ENCODE measurements at regions not wholly inside any gene's neighbourhood (a gene's known extent, or its start where the extent isn't known, plus 50 kb on each side); places are given as distances from the start of the nearest gene placed in this dataset.

- H3K4me1 ChIP-seq = peaks cover 0 to 67% (median 33%) of the 10 kb centered on the region in 3 donors
- H3K36me3 ChIP-seq = no peaks in the 10 kb centered on the region
- H3K9me3 ChIP-seq = no peaks in the 10 kb centered on the region
- no peak for DNase-seq
- intact Hi-C loops (cut with DNase I) = loop anchor here (10.0 kb wide), 1 partner anchor 118 kb away; no protein-coding TSS in a partner anchor
- no peaks in the 10 kb centered on the region for H3K27me3 ChIP-seq
- H3K4me3 ChIP-seq = no peak overlapping the region
- TF ChIP-seq POLR2A (IDR thresholded peaks at IDR 0.05) (no peak), CTCF (IDR thresholded peaks at IDR 0.05) (no peak)
- 50 to 66% methylated on average over 7 of the region's 7 CpGs for WGBS, 2 donors
- H3K27ac ChIP-seq = peak overlapping the region in 3 of 4 donors; percentile 57 to 80 (median 73)
These were observed 75.4 kb upstream of the MAP4K3 start for GRCh38 chr2:39512434-39512935.

- H3K9me3 ChIP-seq = no peaks in the 10 kb centered on the region
- DNase-seq = no peak
- peak overlapping the region; percentile 9 to 80 (median 65) for H3K27ac ChIP-seq
- WGBS, 2 donors = 73 to 78% methylated on average over 6 of the region's 6 CpGs
- H3K36me3 ChIP-seq = no peaks in the 10 kb centered on the region
- H3K27me3 ChIP-seq = no peaks in the 10 kb centered on the region
- intact Hi-C loops (cut with DNase I) = loop anchor here (10.0 kb wide), 1 partner anchor 118 kb away; no protein-coding TSS in a partner anchor
- peaks cover 0 to 69% (median 34%) of the 10 kb centered on the region in 3 donors for H3K4me1 ChIP-seq
- H3K4me3 ChIP-seq = no peak overlapping the region
- TF ChIP-seq CTCF (IDR thresholded peaks at IDR 0.05) (no peak), POLR2A (IDR thresholded peaks at IDR 0.05) (no peak)
These were observed 75.9 kb upstream of the MAP4K3 start for GRCh38 chr2:39512941-39513340.

GRCh38 chr2:39513641-39514094 lies 76.6 kb upstream of the MAP4K3 start:
- H3K4me3 ChIP-seq = no peak overlapping the region
- TF ChIP-seq CTCF (IDR thresholded peaks at IDR 0.05) (peak; percentile 32 to 73 (median 44)), POLR2A (IDR thresholded peaks at IDR 0.05) (no peak)
- WGBS, 2 donors = 9 to 13% methylated on average over 2 of the region's 2 CpGs
- H3K27ac ChIP-seq = peak overlapping the region in 3 of 4 donors; percentile 57 to 80 (median 73)
- H3K36me3 ChIP-seq = no peaks in the 10 kb centered on the region
- H3K9me3 ChIP-seq = no peaks in the 10 kb centered on the region
- H3K4me1 ChIP-seq = peaks cover 0 to 66% (median 34%) of the 10 kb centered on the region in 3 donors
- no peak for DNase-seq
- H3K27me3 ChIP-seq = no peaks in the 10 kb centered on the region
- intact Hi-C loops (cut with DNase I) = loop anchor here (10.0 kb wide), 1 partner anchor 119 kb away; no protein-coding TSS in a partner anchor

- intact Hi-C loops (cut with DNase I) = loop anchor here (10.0 kb wide), 1 partner anchor 120 kb away; no protein-coding TSS in a partner anchor
- no peak for TF ChIP-seq POLR2A (IDR thresholded peaks at IDR 0.05)
- TF ChIP-seq CTCF (IDR thresholded peaks at IDR 0.05) = no peak
- no peak overlapping the region for H3K27ac ChIP-seq
- H3K4me3 ChIP-seq = no peak overlapping the region
- H3K9me3 ChIP-seq = no peaks in the 10 kb centered on the region
- WGBS, 2 donors = 80 to 90% methylated on average over 5 of the region's 5 CpGs
- DNase-seq = no peak
- no peaks in the 10 kb centered on the region for H3K27me3 ChIP-seq
- H3K36me3 ChIP-seq = no peaks in the 10 kb centered on the region
- H3K4me1 ChIP-seq = peaks cover 0 to 64% (median 34%) of the 10 kb centered on the region in 3 donors
These were observed 77.7 kb upstream of the MAP4K3 start for GRCh38 chr2:39514825-39515224.

GRCh38 chr2:39515273-39515896 lies 78.3 kb upstream of the MAP4K3 start:
- no peak for DNase-seq
- no peaks in the 10 kb centered on the region for H3K27me3 ChIP-seq
- H3K4me1 ChIP-seq = peaks cover 0 to 59% (median 34%) of the 10 kb centered on the region in 3 donors
- no peaks in the 10 kb centered on the region for H3K36me3 ChIP-seq
- TF ChIP-seq CTCF (IDR thresholded peaks at IDR 0.05) = no peak
- no peak for TF ChIP-seq POLR2A (IDR thresholded peaks at IDR 0.05)
- H3K4me3 ChIP-seq = no peak overlapping the region
- H3K9me3 ChIP-seq = no peaks in the 10 kb centered on the region
- intact Hi-C loops (cut with DNase I) = loop anchor here (10.0 kb wide), 1 partner anchor 121 kb away; no protein-coding TSS in a partner anchor
- no peak overlapping the region for H3K27ac ChIP-seq
- WGBS, 2 donors = 72 to 77% methylated on average over 7 of the region's 9 CpGs
